Mesenchymal stem cell (in vitro differentiated cells and primary cell): ENCODE measurements at regions not wholly inside any gene's neighbourhood (a gene's known extent, or its start where the extent isn't known, plus 50 kb on each side); places are given as distances from the start of the nearest gene placed in this dataset.

Experiments used
- DNase-seq: peaks from one replicate; pipeline ENCODE4 v3.0.0-alpha.2; 2013
- H2AFZ ChIP-seq: one replicate; pipeline ENCODE4 v1.6.1; 2013; ENCODE audit warnings: low read depth, mild to moderate bottlenecking, control low read depth, inconsistent platforms, low read length, moderate library complexity
- H2AK5ac ChIP-seq: 2 replicates; pipeline ENCODE4 v1.6.1; 2013; ENCODE audit warnings: low read length, moderate library complexity, mild to moderate bottlenecking, inconsistent platforms; ENCODE audit not compliant: severe bottlenecking
- H2BK120ac ChIP-seq: one replicate; pipeline ENCODE4 v1.6.1; 2013; ENCODE audit warnings: low read depth, mild to moderate bottlenecking, inconsistent platforms, low read length, moderate library complexity
- H2BK12ac ChIP-seq, 2 experiments: one replicate each; pipeline ENCODE4 v1.6.1; 2013; ENCODE audit warnings: inconsistent platforms in 2 of 2, low read length in 2 of 2, mild to moderate bottlenecking in 2 of 2, moderate library complexity in 2 of 2, control low read depth in 1 of 2
- H2BK15ac ChIP-seq: one replicate; pipeline ENCODE4 v1.6.1; 2013; ENCODE audit warnings: mild to moderate bottlenecking, low read depth, inconsistent platforms; ENCODE audit not compliant: poor library complexity, severe bottlenecking
- H2BK5ac ChIP-seq: 2 replicates; pipeline ENCODE4 v1.6.1; 2013; ENCODE audit warnings: low read depth, mild to moderate bottlenecking, low read length, control low read depth, inconsistent platforms; ENCODE audit not compliant: poor library complexity, severe bottlenecking
- H3K14ac ChIP-seq, 2 experiments: one replicate each; pipeline ENCODE4 v1.6.1; 2013; ENCODE audit warnings: inconsistent platforms in 2 of 2, low read length in 2 of 2, control low read depth in 1 of 2, mild to moderate bottlenecking in 1 of 2, moderate library complexity in 1 of 2
- H3K18ac ChIP-seq, 2 experiments: one replicate each; pipeline ENCODE4 v1.6.1; 2013; ENCODE audit warnings: inconsistent platforms in 2 of 2, low read length in 2 of 2, control low read depth in 1 of 2, low read depth in 1 of 2, mild to moderate bottlenecking in 1 of 2
- H3K23ac ChIP-seq, 2 experiments: one replicate each; pipeline ENCODE4 v1.6.1; 2013; ENCODE audit warnings: inconsistent platforms in 2 of 2, low read length in 2 of 2, mild to moderate bottlenecking in 2 of 2, moderate library complexity in 2 of 2, control low read depth in 1 of 2
- H3K27ac ChIP-seq: 2 replicates; pipeline ENCODE4 v1.5.1; 2013; ENCODE audit warnings: mild to moderate bottlenecking, moderate library complexity, low read length, control low read depth, inconsistent platforms; ENCODE audit not compliant: poor library complexity, severe bottlenecking
- H3K27me3 ChIP-seq, 2 experiments: 2 replicates each; pipeline versions ENCODE4 v1.6.1 to v1.7.0; 2013; ENCODE audit warnings: low read length in 2 of 2, mild to moderate bottlenecking in 2 of 2, moderate library complexity in 2 of 2, control low read depth in 1 of 2, inconsistent platforms in 1 of 2; ENCODE audit not compliant: control insufficient read depth in 1 of 2, insufficient read depth in 1 of 2
- H3K36me3 ChIP-seq, 2 experiments: 2 replicates each; pipeline versions ENCODE4 v1.6.1 to v1.7.0; 2013; ENCODE audit warnings: low read length in 2 of 2, control low read depth in 1 of 2, inconsistent platforms in 1 of 2, low read depth in 1 of 2, mild to moderate bottlenecking in 1 of 2; ENCODE audit not compliant: insufficient read depth in 2 of 2, control insufficient read depth in 1 of 2
- H3K4ac ChIP-seq, 2 experiments: one replicate each; pipeline ENCODE4 v1.6.1; 2013; ENCODE audit warnings: inconsistent platforms in 2 of 2, low read length in 2 of 2, mild to moderate bottlenecking in 2 of 2, moderate library complexity in 2 of 2, control low read depth in 1 of 2, low read depth in 1 of 2
- H3K4me1 ChIP-seq: 2 replicates; pipeline ENCODE4 v1.6.1; 2013; ENCODE audit warnings: low read depth, low read length, control low read depth; ENCODE audit not compliant: control insufficient read depth, insufficient read depth
- H3K4me2 ChIP-seq: 2 replicates; pipeline ENCODE4 v1.6.1; 2013; ENCODE audit warnings: low read length, mild to moderate bottlenecking, inconsistent platforms; ENCODE audit not compliant: poor library complexity, severe bottlenecking
- H3K4me3 ChIP-seq, 2 experiments: 2 replicates each; pipeline versions ENCODE4 v1.5.1 to v1.7.0; 2013; ENCODE audit warnings: low read length in 2 of 2, mild to moderate bottlenecking in 2 of 2, control low read depth in 1 of 2, low read depth in 1 of 2; ENCODE audit not compliant: insufficient read depth in 1 of 2
- H3K79me1 ChIP-seq: replicated peaks from 2 replicates; pipeline ENCODE4 v1.6.1; 2013; ENCODE audit warnings: mild to moderate bottlenecking, control low read depth, low read length, inconsistent platforms; ENCODE audit not compliant: poor library complexity, severe bottlenecking
- H3K9ac ChIP-seq: 2 replicates; pipeline ENCODE4 v1.7.0; 2013; ENCODE audit warnings: mild to moderate bottlenecking, low read length, moderate library complexity
- H3K9me3 ChIP-seq: 2 replicates; pipeline ENCODE4 v1.7.0; 2013; ENCODE audit warnings: mild to moderate bottlenecking, low read length; ENCODE audit not compliant: control insufficient read depth
- H4K8ac ChIP-seq: one replicate; pipeline ENCODE4 v1.6.1; 2013; ENCODE audit warnings: inconsistent platforms, mild to moderate bottlenecking, low read length, moderate library complexity
- H4K91ac ChIP-seq: one replicate; pipeline ENCODE4 v1.6.1; 2013; ENCODE audit warnings: mild to moderate bottlenecking, low read length, inconsistent platforms
- WGBS: methylation state at CpG from one replicate; pipeline ENCODE4 v1.1.7; 2013; ENCODE audit warnings: mixed read lengths; 5-methylcytosine and 5-hydroxymethylcytosine counted together

DNA sequence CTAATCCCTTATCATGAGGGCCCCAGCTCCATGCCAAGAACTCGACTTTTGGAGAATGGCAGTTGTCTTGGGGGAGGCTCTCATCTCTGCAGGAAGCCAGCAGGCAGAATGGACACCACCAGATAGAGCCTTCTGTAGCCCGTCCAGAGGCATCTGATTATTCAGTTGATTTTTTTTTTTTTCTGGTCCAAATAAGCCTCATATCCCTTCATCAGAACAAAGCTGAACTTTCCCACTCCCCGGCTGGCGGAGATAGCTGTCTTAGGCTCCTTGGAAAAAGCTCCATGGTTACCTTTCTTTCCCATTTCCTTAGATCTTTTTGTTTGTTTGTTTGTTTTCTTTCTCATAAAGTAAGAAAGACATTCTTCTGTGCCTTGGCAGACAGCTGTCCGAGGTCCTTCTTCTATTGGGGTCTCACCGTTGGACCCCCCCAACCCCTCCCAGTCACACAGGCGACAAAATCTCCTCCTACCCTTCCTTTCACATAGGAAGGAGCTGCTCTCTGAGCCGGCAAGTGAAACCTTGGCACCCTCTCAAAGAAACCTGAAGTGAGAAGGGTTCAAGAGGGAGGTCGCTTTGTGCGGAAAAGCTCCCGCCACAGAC, 278.5 kb downstream of the RPS6KC1 start:
- Histone ChIP-seq H2AFZ (no peak overlapping the region), H3K4me2 (no peak overlapping the region), H3K4me3 (no peak overlapping the region), H3K14ac (no peak overlapping the region), H2BK120ac (no peak overlapping the region), H3K27ac (no peak overlapping the region), H2BK5ac (no peak overlapping the region), H3K23ac (no peak overlapping the region), H3K9me3 (no peaks in the 10 kb centered on the region), H4K8ac (no peak overlapping the region), H3K9ac (no peak overlapping the region), H3K36me3 (no peaks in the 10 kb centered on the region), H2AK5ac (peak overlapping the region; percentile 45), H3K4me1 (peaks cover 2% of the 10 kb centered on the region), H2BK12ac (no peak overlapping the region), H3K18ac (no peak overlapping the region), H4K91ac (no peak overlapping the region), H3K27me3 (no peaks in the 10 kb centered on the region), H3K4ac (no peak overlapping the region), H2BK15ac (no peak overlapping the region), H3K79me1 (no peaks in the 10 kb centered on the region)
- DNase-seq = no peak
- 74% methylated on average over 8 of the region's 11 CpGs for whole genome bisulfite sequencing

DNA sequence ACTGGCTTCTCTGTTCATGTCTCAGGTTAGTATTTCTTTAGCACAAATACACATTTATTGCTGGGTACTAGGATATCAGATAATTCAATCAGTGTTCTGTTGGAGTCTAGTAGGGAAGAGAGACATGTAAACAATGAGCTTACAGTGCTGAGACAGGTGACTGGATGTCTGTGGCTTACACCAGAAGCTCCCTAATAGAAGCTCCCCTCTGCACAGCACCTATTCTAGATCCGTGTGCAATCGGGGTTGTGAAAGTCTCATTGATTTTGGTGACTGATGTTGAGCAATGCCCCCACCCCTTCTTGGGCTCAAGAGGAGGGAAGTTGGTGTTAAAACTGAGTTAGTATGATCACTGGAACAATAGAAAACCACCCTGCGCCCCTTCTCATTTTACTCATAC, 279.2 kb downstream of the RPS6KC1 start:
- no peaks in the 10 kb centered on the region for H3K9me3 ChIP-seq
- H2BK15ac ChIP-seq = no peak overlapping the region
- no peak overlapping the region for H3K4me3 ChIP-seq
- H2BK120ac ChIP-seq = no peak overlapping the region
- DNase-seq = no peak
- H2AFZ ChIP-seq = no peak overlapping the region
- no peak overlapping the region for H3K27ac ChIP-seq
- no peaks in the 10 kb centered on the region for H3K27me3 ChIP-seq
- WGBS = 100% methylated on average over 1 of the region's 3 CpGs
- no peak overlapping the region for H2BK5ac ChIP-seq
- H2BK12ac ChIP-seq = no peak overlapping the region
- no peak overlapping the region for H3K14ac ChIP-seq
- no peak overlapping the region for H3K4me2 ChIP-seq
- no peaks in the 10 kb centered on the region for H3K79me1 ChIP-seq
- H3K4me1 ChIP-seq = peaks cover 2% of the 10 kb centered on the region
- no peak overlapping the region for H3K4ac ChIP-seq
- no peak overlapping the region for H4K8ac ChIP-seq
- H3K9ac ChIP-seq = no peak overlapping the region
- no peak overlapping the region for H3K23ac ChIP-seq
- H2AK5ac ChIP-seq = no peak overlapping the region
- no peak overlapping the region for H4K91ac ChIP-seq
- H3K36me3 ChIP-seq = no peaks in the 10 kb centered on the region
- H3K18ac ChIP-seq = no peak overlapping the region

DNA sequence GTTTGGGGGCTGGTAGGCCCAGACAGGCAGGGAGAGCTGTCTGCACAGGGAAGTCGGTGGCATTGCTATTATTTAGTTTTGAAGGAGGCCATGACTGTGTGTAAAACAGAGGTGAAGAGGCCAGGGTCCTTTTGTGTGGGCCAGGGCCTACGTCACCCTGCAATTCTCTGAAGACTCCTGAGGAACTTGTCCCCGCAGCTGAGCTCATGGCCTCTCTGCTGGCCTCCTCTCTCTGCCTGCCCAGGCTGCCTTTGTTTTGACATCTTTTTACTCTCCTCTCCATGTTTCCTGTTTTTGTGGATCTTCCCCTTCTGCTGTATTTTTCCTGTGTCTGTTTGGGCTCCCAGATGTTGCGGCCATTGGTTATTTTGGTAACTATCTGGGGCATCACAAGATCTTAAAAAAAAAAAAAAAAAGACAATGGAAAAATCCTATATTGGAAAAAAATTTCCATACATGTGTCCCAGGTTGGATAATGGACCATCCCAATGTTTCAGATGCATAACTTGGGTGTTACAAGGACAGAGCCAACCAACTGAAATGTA, 280.7 kb downstream of the RPS6KC1 start:
- 79% methylated on average over 3 of the region's 4 CpGs for WGBS
- Histone ChIP-seq H4K91ac (no peak overlapping the region), H3K9ac (no peak overlapping the region), H2BK120ac (no peak overlapping the region), H3K27ac (no peak overlapping the region), H3K18ac (no peak overlapping the region), H3K4me1 (peaks cover 2% of the 10 kb centered on the region), H2BK5ac (no peak overlapping the region), H2BK15ac (no peak overlapping the region), H4K8ac (no peak overlapping the region), H3K4me2 (no peak overlapping the region), H3K4me3 (no peak overlapping the region), H3K79me1 (no peaks in the 10 kb centered on the region), H3K14ac (no peak overlapping the region), H3K36me3 (no peaks in the 10 kb centered on the region), H3K4ac (no peak overlapping the region), H2AFZ (no peak overlapping the region), H3K9me3 (no peaks in the 10 kb centered on the region), H3K27me3 (no peaks in the 10 kb centered on the region), H2BK12ac (no peak overlapping the region), H3K23ac (no peak overlapping the region), H2AK5ac (peak overlapping the region; percentile 44)
- DNase-seq = no peak

DNA sequence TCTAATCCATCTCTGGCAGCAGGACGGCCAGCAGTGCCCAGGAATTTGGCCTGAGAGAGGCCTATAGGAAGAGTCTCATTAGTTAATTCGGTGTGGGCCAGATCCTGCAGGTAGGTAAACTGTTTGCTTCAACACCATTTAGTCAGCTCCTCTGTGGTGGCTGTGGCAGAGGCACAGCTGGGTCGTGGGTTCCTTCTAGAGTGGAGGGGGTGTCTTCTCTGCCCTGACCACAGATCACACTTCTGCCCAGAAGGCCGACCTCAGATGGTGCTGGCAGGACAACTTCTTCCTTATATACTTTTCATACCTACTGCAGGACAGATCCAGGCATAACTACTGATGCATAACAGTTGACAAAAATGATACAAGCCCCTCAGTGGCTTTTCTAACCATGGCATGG, 281.4 kb downstream of the RPS6KC1 start:
- Histone ChIP-seq H3K14ac (no peak overlapping the region), H3K4me3 (no peak overlapping the region), H3K27me3 (no peaks in the 10 kb centered on the region), H2BK120ac (no peak overlapping the region), H4K8ac (no peak overlapping the region), H3K4ac (no peak overlapping the region), H2AK5ac (peak overlapping the region; percentile 35), H4K91ac (no peak overlapping the region), H2AFZ (no peak overlapping the region), H3K9ac (no peak overlapping the region), H3K36me3 (no peaks in the 10 kb centered on the region), H3K4me1 (no peaks in the 10 kb centered on the region), H3K18ac (no peak overlapping the region), H3K23ac (no peak overlapping the region), H2BK12ac (no peak overlapping the region), H2BK15ac (no peak overlapping the region), H3K4me2 (no peak overlapping the region), H2BK5ac (no peak overlapping the region), H3K9me3 (no peaks in the 10 kb centered on the region), H3K27ac (no peak overlapping the region), H3K79me1 (no peaks in the 10 kb centered on the region)
- 47% methylated on average over 3 of the region's 4 CpGs for WGBS
- no peak for DNase-seq
